SK-N-SH (cell line): ENCODE measurements at regions not wholly inside any gene's neighbourhood (a gene's known extent, or its start where the extent isn't known, plus 50 kb on each side); places are given as distances from the start of the nearest gene placed in this dataset.

Experiments used
- CTCF ChIA-PET: fragments of 300-600, 350-600 bp; formaldehyde crosslinking; extraction: SDS; loops from one replicate; lab custom pipeline; 2021; lab: Yijun Ruan, JAX
- POLR2A ChIA-PET: fragments of 350-600 bp; sonication (Branson Sonifier 250); formaldehyde crosslinking; extraction: SDS; loops from one replicate; lab custom pipeline; 2020; ENCODE audit warnings: antibody characterized with exemption, inconsistent platforms; lab: Yijun Ruan, JAX
- DNase-seq: peaks from one replicate; pipeline ENCODE4 v3.0.0; 2012
- H2AFZ ChIP-seq: fragments of 200-600 bp; sonication (generic); 2 replicates; pipeline ENCODE4 v1.8.1; 2016; ENCODE audit warnings: antibody characterized with exemption, mild to moderate bottlenecking, low read depth
- H3F3A ChIP-seq: fragments of 200-600 bp; sonication (generic); replicated peaks from 2 replicates; pipeline ENCODE3; 2016; ENCODE audit warnings: antibody characterized with exemption, mild to moderate bottlenecking; ENCODE audit not compliant: insufficient read depth
- H3K27ac ChIP-seq, 2 experiments: fragments of 200-500 bp in 1 of 2; fragments of 200-600 bp in 1 of 2; sonication (Bioruptor generic) in 1 of 2; sonication (generic), shearing (Covaris generic) in 1 of 2; 2 replicates each; pipeline versions ENCODE4 v1.5.1 to v1.6.1; 2014 to 2016; ENCODE audit warnings: low read depth in 2 of 2, inconsistent platforms in 1 of 2, low read length in 1 of 2, mild to moderate bottlenecking in 1 of 2, mixed read lengths in 1 of 2
- H3K27me3 ChIP-seq: fragments of 200-600 bp; sonication (generic), shearing (Covaris generic); 2 replicates; pipeline ENCODE4 v1.6.1; 2016; ENCODE audit warnings: mixed run types; ENCODE audit not compliant: insufficient read depth
- H3K36me3 ChIP-seq, 2 experiments: fragments of 200-500 bp in 1 of 2; fragments of 200-600 bp in 1 of 2; sonication (Bioruptor generic) in 1 of 2; sonication (generic) in 1 of 2; replicated peaks in 1 of 2; 2 replicates each; pipeline versions ENCODE3 to v1.5.1; 2014 to 2016; ENCODE audit warnings: low read length in 1 of 2, mild to moderate bottlenecking in 1 of 2; ENCODE audit not compliant: insufficient read depth in 2 of 2, control insufficient read depth in 1 of 2
- H3K4me1 ChIP-seq, 2 experiments: fragments of 200-500 bp in 1 of 2; fragments of 200-600 bp in 1 of 2; sonication (Bioruptor generic) in 1 of 2; sonication (generic), shearing (Covaris generic) in 1 of 2; 2 replicates each; pipeline versions ENCODE4 v1.5.1 to v1.6.1; 2014 to 2016; ENCODE audit warnings: low read depth in 1 of 2, low read length in 1 of 2, mixed run types in 1 of 2; ENCODE audit not compliant: insufficient read depth in 2 of 2, control insufficient read depth in 1 of 2
- H3K4me2 ChIP-seq: fragments of 200-600 bp; sonication (generic), shearing (Covaris generic); 2 replicates; pipeline ENCODE4 v1.6.1; 2017; ENCODE audit warnings: mixed run types
- H3K4me3 ChIP-seq, 2 experiments: fragments of 200-500 bp in 1 of 2; fragments of 200-600 bp in 1 of 2; sonication (Bioruptor generic) in 1 of 2; sonication (generic), shearing (Covaris generic) in 1 of 2; 2 replicates each; pipeline versions ENCODE4 v1.5.1 to v1.8.1; 2014 to 2016; ENCODE audit warnings: low read depth in 2 of 2, inconsistent platforms in 1 of 2, low read length in 1 of 2, mild to moderate bottlenecking in 1 of 2, mixed read lengths in 1 of 2, moderate library complexity in 1 of 2
- H3K79me2 ChIP-seq: fragments of 200-600 bp; sonication (generic); 2 replicates; pipeline ENCODE4 v1.8.1; 2017; ENCODE audit warnings: mild to moderate bottlenecking; ENCODE audit not compliant: insufficient read depth
- H3K9ac ChIP-seq: fragments of 200-600 bp; sonication (generic); 2 replicates; pipeline ENCODE4 v1.6.1; 2017; ENCODE audit warnings: mixed run types
- H3K9me2 ChIP-seq: fragments of 200-600 bp; sonication (generic); 2 replicates; pipeline ENCODE4 v1.6.1; 2017; ENCODE audit warnings: mixed run types
- H3K9me3 ChIP-seq: fragments of 200-600 bp; sonication (generic); 2 replicates; pipeline ENCODE4 v1.6.1; 2017; ENCODE audit warnings: mixed run types, mild to moderate bottlenecking, moderate library complexity
- H4K20me1 ChIP-seq: fragments of 200-600 bp; sonication (generic); 2 replicates; pipeline ENCODE4 v1.6.1; 2017; ENCODE audit warnings: mild to moderate bottlenecking, mixed run types; ENCODE audit not compliant: insufficient read depth
- ELF1 ChIP-seq: IDR thresholded peaks from 2 replicates; pipeline ENCODE4 v1.4.0; 2012
- EP300 ChIP-seq, 2 experiments: IDR thresholded peaks; 2 replicates each; pipeline versions ENCODE4 v1.4.0 to v1.6.1; 2012; ENCODE audit warnings: borderline replicate concordance in 1 of 2, low read depth in 1 of 2, low read length in 1 of 2
- EZH2phosphoT487 ChIP-seq: fragments of 200-600 bp; sonication (generic); IDR thresholded peaks from 2 replicates; pipeline ENCODE4 v1.6.1; 2017; ENCODE audit warnings: low read depth, mixed run types, mild to moderate bottlenecking, antibody characterized with exemption, moderate library complexity, borderline replicate concordance
- FOSL2 ChIP-seq: IDR thresholded peaks from 2 replicates; pipeline ENCODE4 v1.4.0; 2012; ENCODE audit warnings: low read depth, mild to moderate bottlenecking, moderate library complexity, borderline replicate concordance
- FOXJ3 ChIP-seq: sonication (generic); formaldehyde crosslinking; IDR thresholded peaks from 2 replicates; pipeline ENCODE4 v1.5.1; 2020; ENCODE audit warnings: mild to moderate bottlenecking, missing genetic modification reagents
- FOXM1 ChIP-seq: IDR thresholded peaks from 2 replicates; pipeline ENCODE4 v1.4.0; 2012; ENCODE audit warnings: low read depth, mild to moderate bottlenecking
- GABPA ChIP-seq: IDR thresholded peaks from 2 replicates; pipeline ENCODE4 v1.4.0; 2012; ENCODE audit warnings: low read depth, mild to moderate bottlenecking
- GATA2 ChIP-seq: sonication (generic); formaldehyde crosslinking; IDR thresholded peaks from 2 replicates; pipeline ENCODE4 v1.5.0; 2020; ENCODE audit warnings: mild to moderate bottlenecking, missing genetic modification reagents
- MXI1 ChIP-seq: IDR thresholded peaks from 2 replicates; pipeline ENCODE4 v1.6.1; 2012; ENCODE audit warnings: mild to moderate bottlenecking, low read depth, low read length, improper control_type of control experiment
- PBX3 ChIP-seq: IDR thresholded peaks from 2 replicates; pipeline ENCODE4; 2012
- RFX5 ChIP-seq: IDR thresholded peaks from 2 replicates; pipeline ENCODE4 v1.6.1; 2012; ENCODE audit warnings: mild to moderate bottlenecking, improper control_type of control experiment, low read length
- SIN3A ChIP-seq: IDR thresholded peaks from 2 replicates; pipeline ENCODE4 v1.6.1; 2012; ENCODE audit warnings: low read depth, mild to moderate bottlenecking, low read length, moderate library complexity, borderline replicate concordance
- SMC3 ChIP-seq: IDR thresholded peaks from 2 replicates; pipeline ENCODE4 v1.6.1; 2012; ENCODE audit warnings: low read depth, low read length, improper control_type of control experiment
- TAF1 ChIP-seq: IDR thresholded peaks from 2 replicates; pipeline ENCODE4 v1.6.1; 2012; ENCODE audit warnings: low read depth, mild to moderate bottlenecking, low read length, moderate library complexity, borderline replicate concordance
- USF2 ChIP-seq: fragments of 150-350 bp; IDR thresholded peaks from 2 replicates; pipeline ENCODE4 v1.6.1; 2017; ENCODE audit warnings: antibody characterized with exemption, low read length, low read depth, borderline replicate concordance
- YY1 ChIP-seq: IDR thresholded peaks from 2 replicates; pipeline ENCODE4 v1.4.0; 2012; ENCODE audit warnings: low read depth, mild to moderate bottlenecking
- ZBTB33 ChIP-seq: IDR thresholded peaks from 2 replicates; pipeline ENCODE4 v1.4.0; 2012; ENCODE audit warnings: low read depth, borderline replicate concordance
- WGBS: methylation state at CpG from one replicate; pipeline ENCODE4 v1.1.6; 2017; ENCODE audit warnings: low lambda C conversion rate; 5-methylcytosine and 5-hydroxymethylcytosine counted together

GRCh38 chr3:64369390-64369789 is 144.1 kb upstream of the PRICKLE2 start:
- 88% methylated on average over 3 of the region's 3 CpGs for WGBS
- no peak overlapping the region for H3K4me3 ChIP-seq
- no peaks in the 10 kb centered on the region for H3F3A ChIP-seq
- no peaks in the 10 kb centered on the region for H4K20me1 ChIP-seq
- no peaks in the 10 kb centered on the region for H3K36me3 ChIP-seq
- no peak for DNase-seq
- ChIA-PET CTCF (interaction anchor here (1.8 to 1.9 kb wide), 2 partner anchors 16 to 339 kb away, joined by 7 to 8 read pairs; no protein-coding TSS in a partner anchor), POLR2A (no interaction called here)
- H3K4me2 ChIP-seq = no peak overlapping the region
- TF ChIP-seq ELF1 (no peak), EZH2phosphoT487 (no peak), GABPA (no peak), RFX5 (no peak), GATA2 (CRISPR knock-in tag) (no peak)
- no peak overlapping the region for H3K9ac ChIP-seq
- H3K9me3 ChIP-seq = no peaks in the 10 kb centered on the region
- H3K27ac ChIP-seq = no peak overlapping the region
- H3K9me2 ChIP-seq = no peaks in the 10 kb centered on the region
- no peaks in the 10 kb centered on the region for H3K27me3 ChIP-seq
- peaks cover 0 to 4% of the 10 kb centered on the region in 2 experiments; a peak in 1 of 4 replicates for H3K4me1 ChIP-seq
- no peaks in the 10 kb centered on the region for H3K79me2 ChIP-seq
- no peak overlapping the region for H2AFZ ChIP-seq

- Histone ChIP-seq H3K4me3 (no peak overlapping the region), H2AFZ (no peak overlapping the region), H3F3A (no peaks in the 10 kb centered on the region), H3K36me3 (no peaks in the 10 kb centered on the region), H3K9me3 (no peaks in the 10 kb centered on the region), H3K9ac (no peak overlapping the region), H3K4me2 (no peak overlapping the region), H3K27me3 (no peaks in the 10 kb centered on the region), H3K79me2 (no peaks in the 10 kb centered on the region), H4K20me1 (no peaks in the 10 kb centered on the region), H3K27ac (no peak overlapping the region; a peak in 1 of 4 replicates), H3K4me1 (peaks cover 0 to 4% of the 10 kb centered on the region in 2 experiments; a peak in 1 of 4 replicates), H3K9me2 (no peaks in the 10 kb centered on the region)
- CTCF ChIA-PET = interaction anchor here (0.7 to 1.9 kb wide), 3 partner anchors 11 to 338 kb away, joined by 3 to 8 read pairs (median 7); no protein-coding TSS in a partner anchor
- WGBS = 74% methylated on average over 10 of the region's 10 CpGs
- TF ChIP-seq GABPA = no peak
- TF ChIP-seq FOXJ3 = no peak
- TF ChIP-seq PBX3 = no peak
- TF ChIP-seq FOSL2 = no peak
- no peak for TF ChIP-seq TAF1
- no peak for TF ChIP-seq FOXM1
- TF ChIP-seq MXI1 = no peak
- no peak for TF ChIP-seq ZBTB33
- TF ChIP-seq SMC3 = no peak
- no peak for TF ChIP-seq USF2
- no peak for TF ChIP-seq ELF1
- no peak for TF ChIP-seq SIN3A
- TF ChIP-seq EP300 (IDR thresholded peaks at IDR 0.05; ENCODE audit: borderline replicate concordance in 1 of 2, low read depth in 1 of 2, low read length in 1 of 2) = no peak
- TF ChIP-seq YY1 = no peak
- no peak for DNase-seq
- POLR2A ChIA-PET = no interaction called here
Observed at GRCh38 chr3:64368257-64369020, 143.2 kb upstream of the PRICKLE2 start.
